Right atrium auricular region (tissue), 2 donors: ENCODE measurements at regions not wholly inside any gene's neighbourhood (a gene's known extent, or its start where the extent isn't known, plus 50 kb on each side); places are given as distances from the start of the nearest gene placed in this dataset.

ENCODE experiments used
- DNase-seq: peaks from one replicate; pipeline ENCODE4 v3.0.0-alpha.2; 2019; ENCODE audit warnings: low spot score
- H3K27ac ChIP-seq, 2 donors: fragments of 200-600 bp; sonication (generic); 1 replicate in 1 of 2; 2 replicates in 1 of 2; pipeline ENCODE4 v1.5.1; 2016 to 2019
- H3K27me3 ChIP-seq, 2 donors: fragments of 200-600 bp; sonication (generic); one replicate each; pipeline versions ENCODE4 v1.5.1 to v1.6.0; 2017 to 2019
- H3K36me3 ChIP-seq: fragments of 200-600 bp; sonication (generic); one replicate; pipeline ENCODE4 v1.5.1; 2016
- H3K4me1 ChIP-seq, 2 donors: fragments of 200-600 bp; sonication (generic); one replicate each; pipeline versions ENCODE4 v1.5.1 to v1.6.0; 2017 to 2019
- H3K4me3 ChIP-seq, 2 donors: fragments of 200-600 bp; sonication (generic); 1 replicate in 1 of 2; 2 replicates in 1 of 2; pipeline ENCODE4 v1.5.1; 2017 to 2019; ENCODE audit warnings: mild to moderate bottlenecking in 1 of 2, moderate library complexity in 1 of 2
- H3K9me3 ChIP-seq, 2 donors: fragments of 200-600 bp; sonication (generic); one replicate each; pipeline ENCODE4 v1.5.1; 2019
- TF ChIP-seq, protein P1 (sequence below), 2 donors: fragments of 200-600 bp; sonication (generic); IDR thresholded peaks; one replicate each; pipeline ENCODE4 v1.5.1; 2019; ENCODE audit warnings: antibody characterized with exemption in 2 of 2

DNA sequence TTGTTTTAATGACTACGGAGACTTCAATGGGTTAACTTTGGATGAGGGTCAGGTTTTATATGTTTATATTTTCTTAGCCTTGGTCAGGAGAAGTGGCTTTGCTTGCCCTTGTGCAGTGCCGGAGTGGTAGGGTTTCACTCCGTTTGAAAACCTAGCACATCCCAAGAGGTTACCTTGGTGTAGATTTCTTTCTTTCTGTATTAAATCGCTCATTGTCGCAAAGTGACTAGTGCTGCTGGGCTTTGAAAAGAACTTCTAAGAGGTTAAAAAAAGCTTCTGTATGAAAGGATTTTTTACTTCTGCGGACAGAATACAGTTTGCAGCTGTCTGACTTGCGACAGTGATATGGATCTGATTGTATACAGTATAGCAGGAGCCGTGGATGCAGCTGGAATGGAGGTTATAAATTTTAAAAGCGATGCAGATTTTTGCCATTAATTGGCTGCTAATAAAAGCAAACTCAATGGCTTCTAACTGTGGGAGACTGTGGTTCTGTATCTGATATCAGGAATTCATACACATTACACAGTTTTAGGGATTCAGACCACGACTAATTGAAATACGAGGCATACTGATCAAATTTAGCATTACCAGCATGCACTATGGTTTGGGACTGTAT lies 340.9 kb upstream of the PITX2 start:
- Histone ChIP-seq H3K4me3 (no peak overlapping the region), H3K9me3 (no peaks in the 10 kb centered on the region), H3K27me3 (no peaks in the 10 kb centered on the region), H3K27ac (no peak overlapping the region), H3K36me3 (no peaks in the 10 kb centered on the region), H3K4me1 (no peaks in the 10 kb centered on the region)
- DNase-seq = no peak
- TF ChIP-seq, protein P1, sequence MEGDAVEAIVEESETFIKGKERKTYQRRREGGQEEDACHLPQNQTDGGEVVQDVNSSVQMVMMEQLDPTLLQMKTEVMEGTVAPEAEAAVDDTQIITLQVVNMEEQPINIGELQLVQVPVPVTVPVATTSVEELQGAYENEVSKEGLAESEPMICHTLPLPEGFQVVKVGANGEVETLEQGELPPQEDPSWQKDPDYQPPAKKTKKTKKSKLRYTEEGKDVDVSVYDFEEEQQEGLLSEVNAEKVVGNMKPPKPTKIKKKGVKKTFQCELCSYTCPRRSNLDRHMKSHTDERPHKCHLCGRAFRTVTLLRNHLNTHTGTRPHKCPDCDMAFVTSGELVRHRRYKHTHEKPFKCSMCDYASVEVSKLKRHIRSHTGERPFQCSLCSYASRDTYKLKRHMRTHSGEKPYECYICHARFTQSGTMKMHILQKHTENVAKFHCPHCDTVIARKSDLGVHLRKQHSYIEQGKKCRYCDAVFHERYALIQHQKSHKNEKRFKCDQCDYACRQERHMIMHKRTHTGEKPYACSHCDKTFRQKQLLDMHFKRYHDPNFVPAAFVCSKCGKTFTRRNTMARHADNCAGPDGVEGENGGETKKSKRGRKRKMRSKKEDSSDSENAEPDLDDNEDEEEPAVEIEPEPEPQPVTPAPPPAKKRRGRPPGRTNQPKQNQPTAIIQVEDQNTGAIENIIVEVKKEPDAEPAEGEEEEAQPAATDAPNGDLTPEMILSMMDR (IDR thresholded peaks at IDR 0.05) = no peak

DNA sequence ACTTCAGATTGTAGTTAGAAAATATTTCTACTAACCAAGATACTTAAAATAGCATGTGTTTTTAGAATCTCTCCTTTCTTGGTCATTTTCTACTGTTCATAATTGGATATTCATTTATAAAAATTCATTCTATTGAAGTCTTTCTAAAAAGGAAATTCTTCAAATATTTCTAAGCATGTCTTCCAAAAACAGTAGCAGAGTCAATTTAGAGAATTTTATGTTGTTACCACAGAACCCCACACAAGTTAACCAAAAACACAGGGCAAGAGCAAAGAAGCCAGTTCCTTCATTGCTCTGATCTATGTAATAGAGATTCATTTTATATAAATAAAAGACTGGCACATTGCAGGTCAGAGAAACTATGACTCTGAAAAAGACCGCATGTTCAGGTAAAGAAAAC lies 345.1 kb upstream of the PITX2 start:
- H3K9me3 ChIP-seq = no peaks in the 10 kb centered on the region
- TF ChIP-seq, protein P1 (IDR thresholded peaks at IDR 0.05) = no peak
- no peaks in the 10 kb centered on the region for H3K4me1 ChIP-seq
- H3K27ac ChIP-seq = no peak overlapping the region
- no peaks in the 10 kb centered on the region for H3K36me3 ChIP-seq
- no peak for DNase-seq
- H3K4me3 ChIP-seq = no peak overlapping the region
- no peaks in the 10 kb centered on the region for H3K27me3 ChIP-seq

DNA sequence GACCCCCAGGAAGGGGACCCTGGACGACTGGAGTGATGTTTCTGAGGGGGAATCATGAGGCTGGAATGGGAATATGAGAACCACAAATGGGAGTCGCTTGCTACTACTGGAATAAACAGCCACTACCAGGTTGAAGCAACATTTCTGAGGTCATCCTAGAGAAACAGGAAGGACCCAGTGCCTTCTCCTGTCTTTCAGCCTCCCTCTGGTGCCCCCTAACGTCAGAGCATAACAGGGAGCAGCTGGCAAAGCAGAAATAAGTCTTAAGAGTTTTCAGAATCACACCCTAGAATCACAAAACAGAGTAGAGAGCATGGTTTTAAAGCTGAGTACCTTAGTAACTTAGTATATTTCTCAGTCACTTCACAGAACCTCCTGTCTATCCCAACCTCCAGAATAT lies 347.8 kb upstream of the PITX2 start:
- Histone ChIP-seq H3K4me3 (no peak overlapping the region), H3K27me3 (no peaks in the 10 kb centered on the region)
- TF ChIP-seq, protein P1 (IDR thresholded peaks at IDR 0.05) = peak in 1 of 2 donors; percentile 22

DNA sequence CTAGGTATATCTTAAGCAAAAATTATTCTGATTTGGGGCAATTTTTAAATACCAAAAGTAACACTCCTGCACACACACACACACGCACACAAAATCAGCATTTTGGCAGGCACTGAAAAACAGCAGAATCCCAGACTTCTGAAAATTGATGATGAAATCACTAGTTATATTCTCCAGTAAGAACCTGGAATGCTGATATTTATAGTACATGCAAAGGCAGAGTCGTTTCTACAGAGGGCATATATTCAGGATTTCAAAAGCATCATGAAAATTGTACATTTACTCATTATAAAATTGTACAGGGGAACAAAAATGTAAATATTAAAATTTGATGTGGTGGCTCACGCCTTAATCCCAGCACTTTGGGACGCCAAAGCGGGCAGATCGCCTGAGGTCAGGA lies 352.5 kb upstream of the PITX2 start:
- no peaks in the 10 kb centered on the region for H3K4me1 ChIP-seq

More for the DNA sequence above, 347.8 kb upstream of the PITX2 start:
- Histone ChIP-seq H3K27ac (no peak overlapping the region), H3K4me1 (no peaks in the 10 kb centered on the region), H3K9me3 (no peaks in the 10 kb centered on the region), H3K36me3 (no peaks in the 10 kb centered on the region)
- DNase-seq = no peak

DNA sequence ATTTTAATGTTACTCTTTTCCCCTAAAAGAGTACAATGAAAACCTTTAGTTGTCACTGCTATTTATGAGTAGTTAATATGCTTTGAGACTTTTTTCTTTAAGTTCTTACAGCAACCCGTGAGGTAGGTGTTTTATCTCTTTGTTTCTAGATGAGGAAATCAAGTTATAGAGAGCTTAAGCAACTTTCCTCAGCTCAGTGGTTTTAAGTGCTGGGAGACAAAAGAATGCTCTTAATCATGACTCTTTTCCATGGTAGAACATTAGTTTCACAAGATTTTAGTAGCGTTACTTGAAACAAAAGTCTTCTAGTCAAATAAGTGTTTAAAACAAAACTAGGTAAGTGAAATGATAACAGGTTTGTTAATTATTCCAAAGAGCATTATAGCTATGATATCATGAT lies 354.7 kb upstream of the PITX2 start:
- H3K36me3 ChIP-seq = no peaks in the 10 kb centered on the region
- no peak overlapping the region for H3K27ac ChIP-seq
- no peaks in the 10 kb centered on the region for H3K9me3 ChIP-seq
- no peaks in the 10 kb centered on the region for H3K27me3 ChIP-seq
- TF ChIP-seq, protein P1 (IDR thresholded peaks at IDR 0.05) = no peak
- H3K4me1 ChIP-seq = no peaks in the 10 kb centered on the region
- no peak for DNase-seq
- H3K4me3 ChIP-seq = no peak overlapping the region

More for the DNA sequence above, 352.5 kb upstream of the PITX2 start:
- Histone ChIP-seq H3K27ac (no peak overlapping the region), H3K36me3 (no peaks in the 10 kb centered on the region), H3K9me3 (no peaks in the 10 kb centered on the region), H3K27me3 (no peaks in the 10 kb centered on the region), H3K4me3 (no peak overlapping the region)
- TF ChIP-seq, protein P1 (IDR thresholded peaks at IDR 0.05) = no peak
- DNase-seq = no peak

DNA sequence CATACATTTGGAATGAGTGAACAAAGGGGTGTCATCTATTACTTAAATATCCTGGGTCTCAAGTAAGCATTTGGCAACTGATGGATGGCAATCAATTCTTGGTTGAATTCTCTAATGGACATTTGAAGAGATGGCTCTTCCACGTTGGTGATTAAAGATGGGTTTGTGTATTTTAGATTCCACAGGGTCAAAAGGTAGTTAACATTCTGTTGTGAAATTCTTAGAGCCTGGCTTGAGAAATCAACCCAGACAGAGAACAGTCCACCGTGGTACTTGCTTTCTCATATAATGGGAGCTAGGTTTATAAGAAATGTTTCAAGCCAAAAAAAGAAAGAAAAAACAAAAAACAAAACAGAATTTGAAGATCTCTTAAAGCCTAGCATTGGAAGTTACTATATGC lies 355.9 kb upstream of the PITX2 start:
- TF ChIP-seq, protein P1 (IDR thresholded peaks at IDR 0.05) = no peak
- no peak overlapping the region for H3K4me3 ChIP-seq
- H3K27ac ChIP-seq = no peak overlapping the region
- no peaks in the 10 kb centered on the region for H3K36me3 ChIP-seq
- no peaks in the 10 kb centered on the region for H3K4me1 ChIP-seq
- H3K27me3 ChIP-seq = no peaks in the 10 kb centered on the region
- DNase-seq = no peak
- H3K9me3 ChIP-seq = no peaks in the 10 kb centered on the region
